ENCODE measurements at regions not wholly inside any gene's neighbourhood (a gene's known extent, or its start where the extent isn't known, plus 50 kb on each side); places are given as distances from the start of the nearest gene placed in this dataset.
A peak's percentile ranks its signal among the peaks of the same experiment; 100 is the strongest.
"Not testable (repeated sequence)": the region's sequence is repeated elsewhere in the genome, so short reads cannot be mapped to it uniquely, and the experiment has no call there.

DNA sequence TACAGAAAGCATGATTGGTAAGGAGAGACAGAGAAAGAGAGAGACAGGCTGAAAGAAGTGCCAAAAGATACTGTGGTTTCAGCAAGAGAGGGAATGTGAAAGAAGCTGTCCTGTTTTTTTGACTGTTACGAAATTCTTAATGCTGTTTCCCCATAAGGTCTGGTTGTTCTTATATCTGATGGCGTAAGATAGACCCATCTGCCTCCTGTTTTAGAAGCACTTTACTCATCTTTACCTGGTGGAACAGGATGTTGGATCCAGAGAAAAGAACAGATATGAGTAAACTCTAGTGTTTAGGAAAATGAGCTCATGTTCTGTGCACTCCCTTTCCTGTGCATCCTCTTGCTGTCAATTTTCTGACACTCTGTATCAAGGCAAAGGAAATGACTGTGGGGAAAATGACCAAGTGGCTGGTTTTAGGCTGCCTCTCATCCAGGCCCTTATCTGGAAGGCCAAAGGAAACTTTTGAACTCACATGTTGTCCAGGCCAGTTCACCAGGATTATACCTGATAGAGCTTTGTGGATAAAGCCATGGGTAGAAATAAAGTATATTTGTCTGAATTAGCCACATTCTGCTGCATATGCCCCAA is 311.7 kb upstream of the HTR2C start:
- DNase-seq, result peak; percentile 71

DNA sequence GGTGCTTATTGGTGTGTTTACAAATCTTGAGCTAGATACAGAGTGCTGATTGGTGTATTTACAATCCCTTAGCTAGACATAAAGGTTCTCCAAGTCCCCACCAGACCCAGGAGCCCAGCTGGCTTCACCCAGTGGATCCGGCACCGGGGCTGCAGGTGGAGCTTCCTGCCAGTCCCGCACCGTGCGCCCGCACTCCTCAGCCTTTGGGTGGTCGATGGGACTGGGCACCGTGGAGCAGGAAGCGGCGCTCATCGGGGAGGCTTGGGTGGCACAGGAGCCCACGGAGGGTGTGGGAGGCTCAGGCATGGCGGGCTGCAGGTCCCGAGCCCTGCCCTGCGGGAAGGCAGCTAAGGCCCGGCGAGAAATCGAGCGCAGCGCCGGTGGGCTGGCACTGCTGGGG is 313.5 kb upstream of the HTR2C start:
- not testable (repeated sequence) for DNase-seq

DNA sequence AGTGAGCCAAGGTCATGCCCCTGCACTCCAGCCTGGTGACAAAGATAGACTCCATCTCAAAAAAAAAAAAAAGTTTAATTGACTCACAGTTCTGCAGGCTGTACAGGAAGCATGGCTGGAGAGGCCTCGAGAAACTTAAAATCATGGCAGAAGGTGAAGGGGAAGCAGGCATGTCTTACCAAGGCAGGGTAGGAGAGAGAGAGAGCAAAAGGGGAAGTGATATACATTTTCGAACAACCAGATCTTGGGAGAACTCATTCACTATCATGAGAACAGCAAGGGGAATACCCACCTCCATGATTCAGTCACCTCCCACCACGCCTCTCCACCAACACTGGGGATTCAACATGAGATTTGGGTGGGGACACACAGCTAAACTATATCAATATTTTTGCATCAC is 315.2 kb upstream of the HTR2C start:
- DNase-seq, result peak; percentile 74

DNA sequence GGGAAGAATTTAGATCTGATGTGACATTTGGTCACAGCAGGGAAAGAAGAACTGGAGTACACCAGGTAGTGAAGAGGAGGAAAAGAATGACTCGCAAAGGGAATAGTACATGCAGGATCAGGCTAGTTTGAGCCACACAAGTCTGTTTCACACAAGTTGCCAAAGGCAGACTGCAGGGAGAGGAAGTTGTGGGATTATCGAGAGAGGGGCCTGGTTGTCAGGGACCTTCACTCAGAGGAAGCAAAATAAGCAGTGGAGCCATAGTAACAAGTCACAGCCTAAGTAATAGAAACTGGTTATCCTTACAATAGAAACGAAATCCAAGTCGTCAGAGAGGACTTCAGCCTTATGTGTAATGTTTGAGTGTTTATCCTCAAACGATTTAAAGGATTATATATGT is 316.7 kb upstream of the HTR2C start:
- DNase-seq, result peak; percentile 57

DNA sequence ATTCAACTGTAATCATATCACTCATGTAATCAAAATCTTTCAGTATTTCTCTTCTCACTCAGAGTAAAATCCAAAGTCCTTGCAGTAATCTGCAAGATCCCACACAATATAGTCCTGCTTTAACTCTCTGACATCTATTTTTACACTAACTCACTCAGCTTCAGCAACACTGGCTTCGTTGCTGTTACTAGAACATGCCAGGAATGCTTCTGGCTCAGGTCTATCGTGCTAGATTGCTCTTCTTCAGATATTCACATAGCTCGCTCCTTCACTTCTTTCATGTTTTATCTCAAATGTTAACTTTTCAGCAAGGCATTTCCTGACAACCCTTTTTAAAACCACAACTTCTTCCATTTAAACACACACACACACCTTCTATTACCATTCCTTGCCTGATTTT is 331.7 kb upstream of the HTR2C start:
- no peak for DNase-seq

DNA sequence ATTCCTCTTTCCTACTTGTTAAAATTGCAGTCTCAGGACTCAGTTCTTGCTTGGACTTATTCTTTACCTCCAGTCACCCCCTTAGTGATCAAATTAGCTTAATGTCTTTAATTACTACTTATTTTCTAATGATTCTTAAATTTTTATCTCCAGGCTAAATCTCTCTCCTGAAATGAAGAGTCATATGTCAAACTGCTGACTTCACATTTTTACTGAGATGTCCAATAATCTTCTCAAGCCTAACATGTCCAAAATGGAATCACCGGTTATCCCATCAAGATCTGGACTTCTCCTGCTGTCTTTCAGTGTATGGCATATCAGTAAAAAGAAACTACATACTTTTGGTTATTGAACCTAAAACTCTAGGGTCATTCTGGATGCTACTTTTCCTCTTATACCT is 332.3 kb upstream of the HTR2C start:
- DNase-seq, result no peak

DNA sequence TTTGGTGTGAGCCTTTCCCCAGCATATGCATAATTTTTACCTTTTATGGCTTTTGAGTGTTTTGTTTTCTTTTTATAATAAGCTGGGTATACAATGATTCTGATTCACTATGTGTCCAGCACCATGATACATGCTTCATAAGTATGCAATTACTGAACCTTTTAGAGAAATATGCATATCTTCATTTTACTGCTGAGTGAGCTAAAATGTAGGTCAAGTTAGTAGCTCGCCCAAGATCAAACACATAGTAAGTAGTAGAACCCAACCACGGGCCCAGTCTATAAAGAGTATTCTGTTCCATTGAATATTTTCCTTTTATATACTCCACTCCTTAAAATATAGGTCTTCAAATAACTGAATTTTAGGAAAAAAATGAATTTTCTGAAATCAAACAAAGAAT is 362.4 kb upstream of the HTR2C start:
- DNase-seq, result no peak

DNA sequence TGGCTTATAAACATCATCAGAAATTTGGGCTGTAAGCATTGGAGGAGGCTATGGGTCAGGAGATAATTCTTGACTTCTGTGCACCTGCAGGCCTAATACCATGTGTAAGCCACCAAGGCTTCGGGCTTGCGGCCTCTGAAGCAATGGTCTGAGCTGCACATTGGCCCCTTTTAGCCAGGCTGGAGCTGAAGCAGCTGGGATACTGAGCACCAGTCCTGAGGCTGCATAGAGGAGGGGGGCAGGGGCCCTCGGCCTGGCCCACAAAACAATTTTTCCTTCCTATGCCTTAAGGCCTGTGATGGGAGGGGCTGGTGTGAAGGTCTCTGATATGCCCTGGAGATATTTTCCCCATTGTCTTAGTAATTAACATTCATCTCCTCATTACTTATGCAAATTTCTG is 373.0 kb upstream of the HTR2C start:
- no peak for DNase-seq

DNA sequence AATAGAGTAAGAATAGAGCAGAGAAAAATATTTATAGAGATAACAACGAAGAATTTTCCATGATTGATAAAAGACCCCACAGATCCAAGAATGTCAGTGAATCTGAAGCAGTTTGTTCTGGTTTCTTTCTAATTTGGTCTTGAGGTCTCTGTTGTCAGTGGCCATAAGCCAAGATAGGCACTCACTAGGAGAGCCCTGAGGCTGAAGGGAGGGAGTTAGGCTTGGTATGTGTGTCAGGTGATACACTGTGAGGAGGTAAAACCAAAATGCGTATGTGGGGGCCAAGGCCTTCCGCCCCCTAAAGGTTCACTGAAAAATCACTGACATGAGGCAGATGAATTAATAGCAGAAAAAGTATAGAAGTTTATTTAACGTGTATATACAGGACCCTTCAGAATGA is 382.3 kb upstream of the HTR2C start:
- DNase-seq, result no peak

DNA sequence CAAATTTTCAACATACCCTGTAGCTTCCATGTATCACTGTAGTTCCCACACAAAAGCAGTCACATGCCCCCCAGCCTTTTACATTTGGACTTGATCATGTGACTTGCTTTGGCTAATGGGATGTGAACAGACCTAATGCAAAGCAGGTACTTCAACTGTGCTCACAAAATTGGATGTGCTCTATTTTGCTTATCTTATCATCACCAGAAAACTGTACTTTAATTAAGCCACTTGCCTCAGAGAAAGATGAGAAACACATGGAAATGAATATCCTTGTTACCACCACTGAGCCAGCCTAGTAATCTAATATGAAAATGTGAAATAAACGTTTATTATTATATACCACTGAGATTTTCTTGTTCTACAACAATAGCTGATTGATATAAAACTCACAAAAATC is 402.7 kb upstream of the HTR2C start:
- no peak for DNase-seq

DNA sequence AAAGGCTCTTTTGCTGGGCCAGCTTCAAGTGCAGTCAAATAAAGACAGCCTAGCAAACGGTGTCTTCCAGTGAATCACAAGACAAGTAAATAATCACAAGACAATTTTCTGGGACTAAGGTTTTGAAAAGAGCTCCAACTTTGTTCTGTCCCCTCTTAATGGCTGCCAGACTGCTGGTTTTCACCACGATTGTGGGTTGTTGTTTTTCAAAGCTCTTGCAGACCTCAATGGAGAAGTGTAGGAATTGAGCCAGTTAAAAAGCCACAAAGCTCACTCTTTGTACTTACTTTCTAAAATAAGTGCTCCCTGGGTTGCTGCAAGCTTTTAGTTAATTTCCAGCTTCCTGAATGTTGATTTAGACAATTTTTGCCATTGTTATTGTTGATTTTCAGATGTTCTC is 405.8 kb upstream of the HTR2C start:
- DNase-seq, result peak; percentile 63

DNA sequence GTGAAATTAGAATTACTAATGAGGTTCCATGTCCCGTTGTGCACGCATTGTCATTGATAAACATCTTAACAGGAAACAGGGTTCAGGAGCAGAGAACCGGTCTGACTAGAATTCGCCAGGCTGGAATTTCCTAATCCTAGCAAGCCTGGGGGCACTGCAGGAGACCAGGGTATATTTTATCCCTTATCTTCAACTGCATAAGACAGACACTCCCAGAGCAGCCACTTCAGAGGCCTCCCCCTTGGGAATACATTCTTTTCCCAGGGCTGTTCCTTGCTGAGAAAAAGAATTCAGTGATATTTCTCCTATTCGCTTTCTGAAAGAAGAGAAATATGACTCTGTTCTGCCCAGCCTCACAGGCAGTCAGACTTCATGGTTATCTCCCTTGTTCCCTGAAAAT is 416.6 kb upstream of the HTR2C start:
- DNase-seq, result not testable (repeated sequence)

DNA sequence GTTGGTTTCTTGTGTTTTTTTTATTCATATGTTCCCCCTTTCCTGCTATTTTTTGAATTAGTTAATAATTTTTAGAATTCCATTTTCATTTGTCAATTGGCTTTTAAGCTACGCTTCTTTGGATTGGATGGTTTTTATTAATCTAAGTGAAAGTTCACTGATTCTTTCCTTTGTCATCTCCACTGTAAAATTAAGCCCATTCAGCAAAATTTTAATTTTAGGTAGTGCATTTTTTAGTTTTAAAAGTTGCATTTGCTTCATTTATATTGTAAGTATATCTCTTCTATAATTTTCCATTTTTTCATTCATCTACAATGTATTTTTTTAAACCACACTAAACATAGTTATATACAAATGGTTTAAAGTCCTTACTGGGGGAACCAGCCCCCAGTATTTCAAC is 417.3 kb upstream of the HTR2C start:
- no peak for DNase-seq

DNA sequence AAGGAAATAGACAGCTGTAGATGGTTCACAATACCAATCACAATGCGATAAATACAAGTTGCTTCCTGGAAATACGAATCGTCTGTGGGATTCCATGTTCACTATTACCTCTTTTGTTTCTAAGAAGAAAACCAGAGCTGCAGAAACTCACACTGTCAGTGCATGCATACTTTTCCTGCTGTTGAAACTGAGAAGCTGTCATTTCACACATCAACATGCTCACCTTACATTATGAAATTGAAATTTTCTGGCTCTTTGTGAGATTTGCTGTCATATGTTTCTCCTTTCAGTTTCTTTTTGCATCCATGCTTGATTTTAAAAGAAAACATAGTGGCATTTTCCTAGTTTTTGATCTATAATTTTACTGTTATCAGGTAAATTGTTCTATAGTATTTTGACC is 418.3 kb upstream of the HTR2C start:
- DNase-seq, result no peak

DNA sequence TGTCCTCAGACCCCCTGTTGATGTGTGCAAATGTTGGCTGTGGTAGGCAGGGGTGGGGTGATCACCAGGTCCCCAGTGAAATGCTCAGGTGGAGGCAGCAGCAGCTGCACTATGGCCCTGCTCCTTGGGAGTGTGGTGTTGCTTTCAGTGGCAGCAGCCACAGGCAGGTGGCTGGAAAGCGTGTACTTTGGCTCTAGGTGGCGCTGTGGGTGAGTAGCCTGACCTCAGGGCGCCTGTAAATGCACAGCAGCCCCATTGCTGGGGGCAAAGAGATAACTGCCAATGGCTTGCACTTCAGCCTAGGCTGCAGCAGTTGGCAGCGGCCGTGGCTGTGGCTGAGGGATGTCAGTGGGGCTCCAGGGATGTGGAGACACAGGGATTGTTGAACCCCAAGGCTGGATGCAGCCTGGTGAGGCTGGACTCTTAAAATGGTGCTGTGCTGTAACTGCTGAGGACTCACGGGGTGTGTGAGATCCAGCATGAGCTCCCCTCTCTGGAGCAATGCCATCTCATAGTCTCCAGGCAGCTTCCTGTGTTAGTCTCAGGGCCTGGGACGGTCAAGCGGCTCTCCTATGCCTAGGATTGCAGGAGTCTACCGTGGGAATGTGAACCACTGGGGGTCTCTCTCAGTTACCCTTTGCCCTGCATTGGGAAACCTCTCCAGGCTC is 421.7 kb upstream of the HTR2C start:
- no peak for DNase-seq

DNA sequence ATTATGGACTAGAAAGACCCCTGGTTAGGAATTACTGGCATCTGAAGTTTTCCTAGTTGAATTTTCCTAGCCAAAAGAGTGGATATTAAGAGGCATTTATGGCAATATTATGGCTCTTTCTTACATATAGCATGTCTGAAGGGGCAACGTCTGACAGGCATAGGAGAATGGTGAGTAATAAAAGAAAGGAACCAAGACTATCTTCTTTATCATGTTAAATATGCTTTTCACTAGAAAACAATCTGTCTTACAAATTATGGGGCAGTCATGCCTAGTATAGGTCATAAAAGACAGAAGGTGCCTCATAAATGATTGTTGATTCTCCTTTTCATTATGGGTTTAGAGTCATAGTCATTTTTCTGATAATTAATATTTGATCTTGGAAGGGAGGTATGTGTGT is 431.1 kb upstream of the HTR2C start:
- DNase-seq, result no peak

DNA sequence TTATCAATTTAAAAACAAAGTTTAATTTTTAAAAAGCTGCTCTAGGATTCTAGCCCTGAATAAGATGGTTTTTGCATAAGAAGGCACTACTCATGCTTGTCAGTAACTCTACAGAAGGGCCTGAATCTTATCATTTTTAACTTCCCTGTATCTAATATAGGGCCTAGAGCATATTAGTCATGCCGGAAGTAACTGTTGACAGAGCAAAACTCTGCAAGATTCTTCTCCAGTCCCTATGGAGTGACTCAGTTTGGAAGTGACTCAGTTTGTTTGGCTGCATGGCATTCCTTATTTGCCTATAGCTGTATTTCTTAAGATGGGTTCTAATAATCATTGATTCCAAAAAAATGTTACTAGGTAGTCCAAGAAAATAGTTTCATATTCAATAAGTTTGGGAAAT is 431.8 kb upstream of the HTR2C start:
- DNase-seq, result peak; percentile 71

DNA sequence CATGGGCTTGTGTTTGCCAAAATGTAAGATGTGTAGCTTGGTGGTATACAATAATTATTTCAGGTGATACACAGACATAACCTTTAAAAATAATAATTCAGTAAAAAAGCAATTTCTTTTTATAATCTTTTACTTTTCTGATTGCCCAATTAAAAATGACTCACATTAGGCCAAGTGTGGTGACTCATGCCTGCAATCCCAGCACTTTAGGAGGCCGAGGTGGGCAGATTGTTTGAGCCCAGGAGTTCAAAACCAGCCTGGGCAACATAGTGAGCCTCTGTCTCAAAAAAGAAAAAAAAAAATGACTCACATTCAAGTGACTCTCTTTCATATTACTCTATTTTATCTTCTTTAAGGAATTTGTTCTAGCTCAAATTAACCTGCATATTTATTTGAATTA is 449.4 kb upstream of the HTR2C start:
- DNase-seq, result no peak

DNA sequence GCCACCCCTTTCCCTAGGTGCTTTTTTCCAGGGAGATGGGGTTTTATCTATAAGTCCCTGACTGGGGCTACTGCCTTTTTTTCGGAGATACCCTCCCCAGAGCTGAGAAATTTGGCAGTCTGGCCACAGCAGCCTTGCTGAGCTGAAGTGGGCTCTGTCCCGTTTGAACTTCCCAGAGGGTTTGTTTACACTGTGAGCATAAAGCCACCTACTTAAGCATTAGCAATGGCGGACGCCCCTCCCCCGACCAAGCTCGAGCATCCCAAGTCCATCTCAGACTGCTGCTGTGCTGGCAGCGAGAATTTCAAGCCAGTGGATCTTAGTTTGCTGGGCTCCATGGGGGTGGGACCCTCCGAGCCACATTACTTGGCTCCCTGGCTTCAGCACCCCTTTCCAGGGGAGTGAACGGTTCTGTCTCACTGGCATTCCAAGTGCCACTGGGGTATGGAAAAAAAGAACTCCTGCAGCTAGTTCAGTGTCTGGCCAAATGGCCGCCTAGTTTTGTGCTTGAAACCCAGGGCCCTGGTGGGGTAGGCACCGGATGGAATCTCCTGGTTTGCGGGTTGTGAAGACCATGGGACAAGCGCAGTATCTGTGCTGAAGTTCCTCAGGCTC is 456.4 kb upstream of the HTR2C start:
- no peak for DNase-seq

DNA sequence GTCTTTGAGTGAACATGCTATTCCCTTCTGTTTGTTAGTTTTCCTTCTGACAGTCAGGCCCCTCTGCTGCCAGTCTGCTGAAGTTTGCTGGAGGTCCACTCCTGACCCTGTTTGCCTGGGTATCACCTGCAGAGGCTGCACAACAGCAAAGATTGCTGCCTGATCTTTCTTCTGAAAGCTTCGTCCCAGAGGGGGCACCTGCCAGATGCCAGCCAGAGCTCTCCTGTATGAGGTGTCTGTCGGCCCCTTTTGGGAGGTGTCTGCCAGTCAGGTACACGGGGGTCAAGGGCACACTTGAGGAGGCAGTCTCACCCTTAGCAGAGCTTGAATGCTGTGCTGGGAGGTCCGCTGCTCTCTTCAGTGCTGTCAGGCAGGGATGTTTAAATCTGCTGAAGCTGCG is 456.9 kb upstream of the HTR2C start:
- no peak for DNase-seq

DNA sequence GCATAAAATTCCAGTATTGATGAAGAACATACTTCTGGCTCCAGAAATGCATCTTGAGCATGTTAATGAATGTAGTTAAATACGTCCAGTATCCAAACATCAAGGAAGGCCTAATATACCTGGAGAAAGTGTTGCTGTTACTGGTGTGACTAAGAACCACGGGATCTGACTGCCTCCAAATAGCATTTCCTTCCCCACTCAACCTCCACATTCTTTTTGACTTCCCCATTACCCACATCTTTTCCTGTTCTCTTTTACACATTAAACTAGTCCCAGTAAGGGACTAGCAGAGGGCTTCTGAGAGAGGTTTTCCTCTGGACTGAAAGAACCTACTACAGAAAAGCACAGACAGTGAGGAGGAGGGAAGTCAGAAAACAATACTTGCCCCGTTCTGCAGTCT is 482.8 kb upstream of the HTR2C start:
- DNase-seq, result no peak

DNA sequence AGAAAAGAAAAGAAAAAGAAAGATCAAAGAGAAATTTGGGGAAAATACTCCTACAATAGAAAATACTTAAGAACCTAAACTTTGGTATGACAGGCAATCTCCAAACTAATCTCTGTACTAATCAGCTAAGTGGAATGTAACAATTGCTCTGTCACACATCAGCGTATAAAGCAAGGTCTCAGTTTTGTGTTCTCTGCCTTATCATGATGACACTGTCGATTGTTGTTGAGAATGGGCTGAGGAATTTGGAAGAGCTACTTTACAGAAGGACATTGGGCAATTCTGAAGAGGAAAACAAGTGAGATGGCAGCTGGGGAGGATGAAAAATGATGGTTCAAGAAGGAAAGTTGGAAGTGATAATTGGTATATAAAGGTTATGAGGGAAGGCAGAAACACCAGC is 486.0 kb upstream of the HTR2C start:
- no peak for DNase-seq

DNA sequence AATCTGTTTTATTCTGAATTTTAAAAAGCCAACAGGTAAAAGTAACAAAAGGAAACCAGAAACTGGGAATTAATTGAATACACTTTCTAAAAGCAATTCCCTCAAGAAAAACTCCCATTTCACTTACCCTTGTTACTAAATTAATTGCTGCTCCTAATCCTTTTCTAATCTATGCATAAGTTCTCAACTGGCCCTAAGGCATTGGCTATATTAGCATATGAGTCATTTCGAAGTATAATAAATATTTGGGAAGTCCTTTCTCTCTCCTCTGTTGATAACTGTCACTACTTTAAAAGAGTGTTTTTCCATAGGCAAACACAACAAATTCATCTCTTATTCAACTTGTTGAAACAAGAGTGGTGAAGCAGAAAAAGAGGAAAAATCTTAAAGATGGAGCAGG is 486.5 kb upstream of the HTR2C start:
- DNase-seq, result no peak

DNA sequence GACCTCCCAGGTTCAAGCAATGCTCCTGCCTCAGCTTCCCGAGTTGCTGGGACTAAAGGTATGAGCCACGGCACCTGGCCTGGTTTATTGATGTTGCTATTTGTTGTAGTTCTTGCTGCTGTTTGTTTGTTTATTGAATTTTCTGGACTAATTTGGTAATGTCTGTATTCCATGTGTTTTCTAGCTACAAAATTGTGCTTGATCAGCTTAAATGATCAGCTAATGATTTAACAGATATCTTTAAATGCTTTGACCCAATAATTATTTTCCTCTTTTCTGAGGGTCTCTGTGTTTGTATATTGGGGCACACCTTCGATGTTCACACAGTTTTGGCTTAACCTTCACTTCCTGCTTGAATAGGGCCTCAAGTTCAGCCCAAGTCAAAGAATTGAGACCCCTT is 488.1 kb upstream of the HTR2C start:
- DNase-seq, result no peak

DNA sequence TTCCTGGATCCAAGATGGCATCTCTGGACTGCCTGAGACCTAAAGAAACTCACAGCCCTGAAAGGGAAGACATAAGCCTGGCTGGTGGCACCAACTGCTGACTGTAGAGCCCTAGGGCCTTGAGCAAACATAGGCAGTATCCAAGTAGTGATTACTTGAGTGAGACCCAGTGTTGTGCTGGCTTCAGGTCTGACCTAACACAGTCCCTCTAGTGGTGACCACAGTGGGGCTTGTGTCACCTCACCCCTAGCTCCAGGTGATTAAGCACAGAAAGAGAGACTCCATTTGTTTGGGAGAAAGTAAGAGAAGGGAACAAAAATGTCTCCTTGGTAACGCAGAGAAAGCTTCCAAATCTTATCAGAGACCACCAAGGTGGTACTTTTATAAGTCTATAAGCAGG is 496.3 kb upstream of the HTR2C start:
- no peak for DNase-seq

All from MV-4-11 (cell line).